ENCODE measurements at regions not wholly inside any gene's neighbourhood (a gene's known extent, or its start where the extent isn't known, plus 50 kb on each side); places are given as distances from the start of the nearest gene placed in this dataset.

DNA sequence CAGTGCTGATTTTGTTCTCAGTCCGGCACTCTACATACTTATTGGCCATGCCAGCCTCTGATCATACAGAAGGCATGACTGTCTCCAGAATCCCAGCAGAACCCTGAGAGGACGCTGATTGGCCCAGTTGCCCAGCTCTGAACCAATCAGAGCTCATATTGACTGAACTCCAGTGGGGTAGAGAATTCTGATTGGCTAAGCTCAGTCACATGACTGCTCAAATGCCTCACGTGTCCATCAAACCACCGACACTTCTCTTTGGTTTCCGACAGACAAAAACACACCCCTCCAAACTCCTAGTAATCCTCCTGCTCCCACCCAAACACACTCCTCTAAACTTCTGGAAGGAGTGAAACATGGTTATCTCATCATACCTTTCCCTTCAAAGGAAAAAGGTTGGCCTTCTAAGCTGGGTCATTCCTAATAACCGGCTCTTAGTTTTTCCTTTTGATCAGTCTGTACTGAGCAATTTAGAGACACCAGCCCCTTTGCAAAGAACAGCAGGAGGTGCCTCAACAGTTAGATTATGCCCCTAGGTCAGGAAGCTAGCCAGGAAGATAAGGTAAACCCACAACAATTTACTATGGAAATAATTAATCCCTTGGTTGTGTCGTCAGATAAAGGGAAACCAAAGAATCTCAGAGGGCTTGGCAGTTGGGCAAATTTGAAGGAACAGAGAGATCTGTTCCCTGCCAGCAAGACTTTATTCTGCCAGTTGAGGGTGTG lies 187.8 kb downstream of the TLE3 start:
- no peak overlapping the region for H3K4me3 ChIP-seq (ENCODE audit: low read depth in 1 of 2, low read length in 2 of 2)
- H3K36me3 ChIP-seq (ENCODE audit: insufficient read depth, low read length), result no peaks in the 10 kb centered on the region
- no peak overlapping the region for H3K27ac ChIP-seq (ENCODE audit: low read depth, low read length)
- no peaks in the 10 kb centered on the region for H3K27me3 ChIP-seq (ENCODE audit: control insufficient read depth in 1 of 2, insufficient read depth in 2 of 2, low read length in 2 of 2)
- no peak overlapping the region for H3K9ac ChIP-seq (ENCODE audit: low read length)
- no peaks in the 10 kb centered on the region for H3K4me1 ChIP-seq (ENCODE audit: insufficient read depth, low read length)
- no peaks in the 10 kb centered on the region for H3K9me3 ChIP-seq (ENCODE audit: low read length)

DNA sequence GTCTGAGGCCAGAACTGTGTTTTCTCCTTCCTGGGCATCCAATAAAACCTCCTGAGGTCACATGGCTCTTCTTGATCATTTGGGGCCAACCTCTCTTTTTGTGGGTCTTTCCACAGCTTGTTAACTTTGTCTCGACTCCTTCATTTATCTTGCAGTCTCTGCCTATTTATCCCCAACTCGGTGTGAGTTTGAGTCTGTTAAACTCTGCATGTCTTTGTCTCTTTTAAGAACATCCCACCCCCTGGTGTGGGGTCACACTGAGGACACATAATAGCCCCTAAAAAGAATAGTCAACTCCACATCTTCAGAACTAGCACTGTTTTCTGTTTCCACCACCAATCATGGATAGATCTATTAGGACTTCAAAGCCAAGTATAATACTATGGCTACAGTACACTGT lies 187.2 kb downstream of the TLE3 start:
- Histone ChIP-seq H3K27me3 (ENCODE audit: control insufficient read depth in 1 of 2, insufficient read depth in 2 of 2, low read length in 2 of 2) (no peaks in the 10 kb centered on the region), H3K9me3 (ENCODE audit: low read length) (no peaks in the 10 kb centered on the region), H3K27ac (ENCODE audit: low read depth, low read length) (no peak overlapping the region), H3K9ac (ENCODE audit: low read length) (no peak overlapping the region), H3K4me1 (ENCODE audit: insufficient read depth, low read length) (no peaks in the 10 kb centered on the region), H3K36me3 (ENCODE audit: insufficient read depth, low read length) (no peaks in the 10 kb centered on the region), H3K4me3 (ENCODE audit: low read depth in 1 of 2, low read length in 2 of 2) (no peak overlapping the region)

GRCh38 chr15:69912116-69912515 lies 185.6 kb downstream of the TLE3 start:
- Histone ChIP-seq H3K27me3 (ENCODE audit: control insufficient read depth in 1 of 2, insufficient read depth in 2 of 2, low read length in 2 of 2) (no peaks in the 10 kb centered on the region), H3K27ac (ENCODE audit: low read depth, low read length) (no peak overlapping the region), H3K4me3 (ENCODE audit: low read depth in 1 of 2, low read length in 2 of 2) (no peak overlapping the region), H3K9me3 (ENCODE audit: low read length) (no peaks in the 10 kb centered on the region), H3K36me3 (ENCODE audit: insufficient read depth, low read length) (no peaks in the 10 kb centered on the region), H3K9ac (ENCODE audit: low read length) (no peak overlapping the region), H3K4me1 (ENCODE audit: insufficient read depth, low read length) (no peaks in the 10 kb centered on the region)

- H3K27ac ChIP-seq (ENCODE audit: low read depth, low read length), result no peak overlapping the region
- no peaks in the 10 kb centered on the region for H3K9me3 ChIP-seq (ENCODE audit: low read length)
- H3K9ac ChIP-seq (ENCODE audit: low read length), result no peak overlapping the region
- no peak overlapping the region for H3K4me3 ChIP-seq (ENCODE audit: low read depth in 1 of 2, low read length in 2 of 2)
- no peaks in the 10 kb centered on the region for H3K4me1 ChIP-seq (ENCODE audit: insufficient read depth, low read length)
- H3K27me3 ChIP-seq (ENCODE audit: control insufficient read depth in 1 of 2, insufficient read depth in 2 of 2, low read length in 2 of 2), result no peaks in the 10 kb centered on the region
- H3K36me3 ChIP-seq (ENCODE audit: insufficient read depth, low read length), result no peaks in the 10 kb centered on the region
Measured at GRCh38 chr15:69914040-69914439, 183.7 kb downstream of the TLE3 start.

GRCh38 chr15:69914960-69915359 lies 182.8 kb downstream of the TLE3 start:
- H3K36me3 ChIP-seq (ENCODE audit: insufficient read depth, low read length), result no peaks in the 10 kb centered on the region
- no peaks in the 10 kb centered on the region for H3K27me3 ChIP-seq (ENCODE audit: control insufficient read depth in 1 of 2, insufficient read depth in 2 of 2, low read length in 2 of 2)
- no peaks in the 10 kb centered on the region for H3K9me3 ChIP-seq (ENCODE audit: low read length)
- no peak overlapping the region for H3K9ac ChIP-seq (ENCODE audit: low read length)
- H3K4me3 ChIP-seq (ENCODE audit: low read depth in 1 of 2, low read length in 2 of 2), result no peak overlapping the region
- no peaks in the 10 kb centered on the region for H3K4me1 ChIP-seq (ENCODE audit: insufficient read depth, low read length)
- no peak overlapping the region for H3K27ac ChIP-seq (ENCODE audit: low read depth, low read length)

- H3K36me3 ChIP-seq (ENCODE audit: insufficient read depth, low read length), result no peaks in the 10 kb centered on the region
- no peak overlapping the region for H3K4me3 ChIP-seq (ENCODE audit: low read depth in 1 of 2, low read length in 2 of 2)
- H3K9ac ChIP-seq (ENCODE audit: low read length), result no peak overlapping the region
- no peaks in the 10 kb centered on the region for H3K27me3 ChIP-seq (ENCODE audit: control insufficient read depth in 1 of 2, insufficient read depth in 2 of 2, low read length in 2 of 2)
- H3K9me3 ChIP-seq (ENCODE audit: low read length), result no peaks in the 10 kb centered on the region
- no peak overlapping the region for H3K27ac ChIP-seq (ENCODE audit: low read depth, low read length)
- no peaks in the 10 kb centered on the region for H3K4me1 ChIP-seq (ENCODE audit: insufficient read depth, low read length)
Measured at GRCh38 chr15:69916169-69916785, 181.4 kb downstream of the TLE3 start.

- no peak overlapping the region for H3K9ac ChIP-seq (ENCODE audit: low read length)
- H3K36me3 ChIP-seq (ENCODE audit: insufficient read depth, low read length), result no peaks in the 10 kb centered on the region
- H3K9me3 ChIP-seq (ENCODE audit: low read length), result no peaks in the 10 kb centered on the region
- no peaks in the 10 kb centered on the region for H3K27me3 ChIP-seq (ENCODE audit: control insufficient read depth in 1 of 2, insufficient read depth in 2 of 2, low read length in 2 of 2)
- H3K4me3 ChIP-seq (ENCODE audit: low read depth in 1 of 2, low read length in 2 of 2), result no peak overlapping the region
- H3K27ac ChIP-seq (ENCODE audit: low read depth, low read length), result no peak overlapping the region
- no peaks in the 10 kb centered on the region for H3K4me1 ChIP-seq (ENCODE audit: insufficient read depth, low read length)
Measured at GRCh38 chr15:69917056-69917455, 180.7 kb downstream of the TLE3 start.

- H3K4me3 ChIP-seq (ENCODE audit: low read depth in 1 of 2, low read length in 2 of 2), result no peak overlapping the region
- H3K9ac ChIP-seq (ENCODE audit: low read length), result no peak overlapping the region
- H3K36me3 ChIP-seq (ENCODE audit: insufficient read depth, low read length), result no peaks in the 10 kb centered on the region
- H3K9me3 ChIP-seq (ENCODE audit: low read length), result peaks cover 4% of the 10 kb centered on the region
- no peak overlapping the region for H3K27ac ChIP-seq (ENCODE audit: low read depth, low read length)
- H3K27me3 ChIP-seq (ENCODE audit: control insufficient read depth in 1 of 2, insufficient read depth in 2 of 2, low read length in 2 of 2), result no peaks in the 10 kb centered on the region
- H3K4me1 ChIP-seq (ENCODE audit: insufficient read depth, low read length), result no peaks in the 10 kb centered on the region
Measured at GRCh38 chr15:69919816-69920215, 177.9 kb downstream of the TLE3 start.

DNA sequence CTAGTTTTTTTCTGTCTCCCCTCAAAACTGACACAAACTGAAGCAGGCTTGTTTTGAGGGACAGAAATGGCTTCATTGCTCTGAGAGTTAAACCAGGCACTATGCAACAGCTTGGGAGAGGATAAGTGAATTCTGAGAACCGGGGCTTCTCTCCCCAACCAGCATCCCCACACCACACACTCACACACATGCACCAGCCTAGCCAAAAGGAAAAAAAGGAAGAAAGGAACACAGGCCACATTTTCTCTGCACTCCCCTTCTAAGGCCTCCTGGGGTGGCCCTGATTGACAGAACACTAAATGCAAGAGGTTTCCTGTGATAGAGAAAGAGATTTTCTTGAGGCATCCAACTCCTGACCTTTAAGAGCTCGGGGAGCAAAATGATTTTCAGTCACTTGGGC lies 177.5 kb downstream of the TLE3 start:
- no peaks in the 10 kb centered on the region for H3K27me3 ChIP-seq (ENCODE audit: control insufficient read depth in 1 of 2, insufficient read depth in 2 of 2, low read length in 2 of 2)
- peaks cover 4% of the 10 kb centered on the region for H3K9me3 ChIP-seq (ENCODE audit: low read length)
- H3K9ac ChIP-seq (ENCODE audit: low read length), result no peak overlapping the region
- no peak overlapping the region for H3K4me3 ChIP-seq (ENCODE audit: low read depth in 1 of 2, low read length in 2 of 2)
- H3K4me1 ChIP-seq (ENCODE audit: insufficient read depth, low read length), result no peaks in the 10 kb centered on the region
- no peaks in the 10 kb centered on the region for H3K36me3 ChIP-seq (ENCODE audit: insufficient read depth, low read length)
- no peak overlapping the region for H3K27ac ChIP-seq (ENCODE audit: low read depth, low read length)

DNA sequence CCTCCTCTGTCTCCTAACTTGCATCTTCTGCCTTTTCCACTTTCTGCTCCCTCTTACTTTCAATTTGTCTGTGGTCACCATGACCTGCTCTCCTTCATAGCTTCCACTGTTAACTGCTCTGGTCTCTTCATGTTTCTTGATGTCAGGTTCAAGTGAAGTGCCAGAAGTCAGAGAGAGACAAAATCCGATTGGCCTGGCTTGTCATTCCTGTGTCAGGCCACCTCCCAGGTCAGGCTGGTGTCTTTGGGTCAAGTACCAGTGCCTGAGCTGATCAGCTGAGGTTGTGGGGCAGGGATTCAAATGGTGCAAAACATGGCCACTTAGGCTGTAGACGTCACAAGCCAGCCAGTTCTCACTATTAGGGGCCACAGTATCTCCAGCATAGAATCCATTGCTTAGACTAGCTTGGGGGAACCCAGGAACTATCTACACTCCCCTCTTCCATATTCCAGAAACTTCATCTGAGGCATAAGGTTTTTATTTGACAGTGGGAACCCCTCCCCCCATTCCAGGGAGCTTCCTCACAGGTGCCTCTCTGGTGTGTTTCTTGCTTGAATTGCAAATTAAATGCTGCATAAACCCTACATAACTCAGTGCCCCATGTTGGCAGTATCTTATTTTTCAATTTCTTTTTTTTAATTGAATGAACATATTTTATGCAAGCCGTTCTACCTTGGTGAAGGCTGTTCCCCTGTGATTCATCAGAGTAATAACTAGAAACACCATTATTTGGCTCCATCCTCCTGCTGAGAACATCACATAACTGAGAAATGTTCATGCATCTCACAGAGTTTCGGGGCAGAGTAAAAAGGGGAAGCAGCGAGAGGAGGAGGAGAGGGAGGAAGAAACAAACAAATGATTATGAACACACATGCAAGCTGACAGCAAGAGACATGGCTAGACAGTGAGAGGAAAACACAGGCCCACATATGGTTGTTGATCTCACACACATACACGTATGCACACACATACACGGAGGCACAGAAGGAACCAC lies 175.8 kb downstream of the TLE3 start:
- no peaks in the 10 kb centered on the region for H3K4me1 ChIP-seq (ENCODE audit: insufficient read depth, low read length)
- H3K36me3 ChIP-seq (ENCODE audit: insufficient read depth, low read length), result no peaks in the 10 kb centered on the region
- H3K27me3 ChIP-seq (ENCODE audit: control insufficient read depth in 1 of 2, insufficient read depth in 2 of 2, low read length in 2 of 2), result no peaks in the 10 kb centered on the region
- no peak overlapping the region for H3K9ac ChIP-seq (ENCODE audit: low read length)
- no peak overlapping the region for H3K4me3 ChIP-seq (ENCODE audit: low read depth in 1 of 2, low read length in 2 of 2)
- H3K9me3 ChIP-seq (ENCODE audit: low read length), result peaks cover 4% of the 10 kb centered on the region
- H3K27ac ChIP-seq (ENCODE audit: low read depth, low read length), result no peak overlapping the region

GRCh38 chr15:69924531-69924930 lies 173.2 kb downstream of the TLE3 start:
- Histone ChIP-seq H3K9me3 (ENCODE audit: low read length) (peaks cover 4% of the 10 kb centered on the region), H3K27me3 (ENCODE audit: control insufficient read depth in 1 of 2, insufficient read depth in 2 of 2, low read length in 2 of 2) (no peaks in the 10 kb centered on the region), H3K4me1 (ENCODE audit: insufficient read depth, low read length) (no peaks in the 10 kb centered on the region), H3K4me3 (ENCODE audit: low read depth in 1 of 2, low read length in 2 of 2) (no peak overlapping the region), H3K36me3 (ENCODE audit: insufficient read depth, low read length) (no peaks in the 10 kb centered on the region), H3K27ac (ENCODE audit: low read depth, low read length) (no peak overlapping the region), H3K9ac (ENCODE audit: low read length) (no peak overlapping the region)

Data from muscle layer of colon (tissue), 2 donors.